Keratinocyte (primary cell): ENCODE measurements at regions not wholly inside any gene's neighbourhood (a gene's known extent, or its start where the extent isn't known, plus 50 kb on each side); places are given as distances from the start of the nearest gene placed in this dataset.

Source experiments
- DNase-seq: peaks from one replicate; pipeline ENCODE4 v3.0.0-alpha.2; 2011; ENCODE audit warnings: low read depth, missing footprints, low spot score
- FAIRE-seq: peaks from 2 replicates; lab custom pipeline; 2011; peaks lifted over from hg19 to GRCh38; lab: Jason Lieb, UNC
- H2AFZ ChIP-seq: 2 replicates; pipeline ENCODE4 v1.6.0; 2012; ENCODE audit warnings: low read length, control low read depth, inconsistent platforms; ENCODE audit not compliant: control insufficient read depth
- H3K27ac ChIP-seq: 2 replicates; pipeline ENCODE4 v1.5.1; 2011; ENCODE audit warnings: low read length; ENCODE audit not compliant: control insufficient read depth, insufficient read depth
- H3K27me3 ChIP-seq: 3 replicates; pipeline ENCODE4 v1.6.0; 2011; ENCODE audit warnings: low read length; ENCODE audit not compliant: control insufficient read depth, insufficient read depth; ENCODE audit errors: extremely low read depth
- H3K36me3 ChIP-seq, 2 experiments: 2 replicates in 1 of 2; 3 replicates in 1 of 2; pipeline ENCODE4 v1.5.1; 2011; ENCODE audit warnings: low read length in 2 of 2, mild to moderate bottlenecking in 1 of 2; ENCODE audit not compliant: control insufficient read depth in 2 of 2, insufficient read depth in 2 of 2; ENCODE audit errors: extremely low read depth in 1 of 2
- H3K4me1 ChIP-seq: 3 replicates; pipeline ENCODE4 v1.5.1; 2011; ENCODE audit warnings: low read length; ENCODE audit not compliant: control insufficient read depth, insufficient read depth; ENCODE audit errors: extremely low read depth
- H3K4me2 ChIP-seq: 3 replicates; pipeline ENCODE4 v1.6.0; 2011; ENCODE audit warnings: low read depth, low read length; ENCODE audit not compliant: control insufficient read depth, insufficient read depth; ENCODE audit errors: extremely low read depth
- H3K4me3 ChIP-seq, 3 experiments: fragments of 200-600 bp in 1 of 3; sonication (generic) in 1 of 3; 2 replicates in 2 of 3; 3 replicates in 1 of 3; pipeline ENCODE4 v1.5.1; 2011 to 2016; ENCODE audit warnings: low read length in 3 of 3, mild to moderate bottlenecking in 3 of 3, control low read depth in 2 of 3, inconsistent platforms in 1 of 3, low read depth in 1 of 3, mixed read lengths in 1 of 3, mixed run types in 1 of 3, moderate library complexity in 1 of 3; ENCODE audit not compliant: control insufficient read depth in 2 of 3, insufficient read depth in 2 of 3; ENCODE audit errors: extremely low read depth in 1 of 3
- H3K79me2 ChIP-seq: 2 replicates; pipeline ENCODE4 v1.6.0; 2012; ENCODE audit warnings: low read length; ENCODE audit not compliant: control insufficient read depth, insufficient read depth
- H3K9ac ChIP-seq: 3 replicates; pipeline ENCODE4 v1.6.0; 2011; ENCODE audit warnings: low read length; ENCODE audit not compliant: control insufficient read depth, insufficient read depth; ENCODE audit errors: extremely low read depth
- H3K9me1 ChIP-seq: 3 replicates; pipeline ENCODE4 v1.6.0; 2011; ENCODE audit warnings: low read length; ENCODE audit not compliant: control insufficient read depth, insufficient read depth; ENCODE audit errors: extremely low read depth
- H3K9me3 ChIP-seq: 2 replicates; pipeline ENCODE4 v1.5.1; 2012; ENCODE audit warnings: low read depth, low read length; ENCODE audit not compliant: control insufficient read depth
- H4K20me1 ChIP-seq: 3 replicates; pipeline ENCODE4 v1.6.0; 2011; ENCODE audit warnings: low read length; ENCODE audit not compliant: control insufficient read depth, insufficient read depth; ENCODE audit errors: extremely low read depth
- CTCF ChIP-seq, 3 experiments: IDR thresholded peaks in 1 of 3; conservative IDR thresholded peaks in 1 of 3; optimal IDR thresholded peaks in 1 of 3; 2 replicates in 2 of 3; 3 replicates in 1 of 3; pipeline versions ENCODE3 to v1.5.1; 2011; ENCODE audit warnings: low read length in 3 of 3, mild to moderate bottlenecking in 3 of 3, moderate library complexity in 2 of 3, control low read depth in 1 of 3, inconsistent platforms in 1 of 3; ENCODE audit not compliant: insufficient read depth in 2 of 3; ENCODE audit errors: extremely low read depth in 1 of 3
- EZH2 ChIP-seq: IDR thresholded peaks from one replicate; pipeline ENCODE4 v1.6.1; 2012; ENCODE audit warnings: inconsistent platforms, mild to moderate bottlenecking, low read length, moderate library complexity
- dilution Hi-C: fragments of 300-500 bp; cut with MboI; formaldehyde crosslinking; loops from one replicate; pipeline ENCODE4 v1.7.0; 2020; ENCODE audit warnings: low sequenced_read_pairs; ENCODE audit not compliant: extremely low pct_ligation_motif_present

GRCh38 chr1:109827986-109828385 lies 64.3 kb upstream of the EPS8L3 start:
- Histone ChIP-seq H4K20me1 (no peaks in the 10 kb centered on the region), H3K79me2 (no peaks in the 10 kb centered on the region), H3K27me3 (no peaks in the 10 kb centered on the region), H3K36me3 (no peaks in the 10 kb centered on the region), H3K4me2 (no peak overlapping the region), H3K9ac (no peak overlapping the region), H3K4me1 (peaks cover 11% of the 10 kb centered on the region), H3K9me1 (no peaks in the 10 kb centered on the region), H3K9me3 (no peaks in the 10 kb centered on the region), H3K27ac (no peak overlapping the region), H2AFZ (no peak overlapping the region), H3K4me3 (no peak overlapping the region)
- dilution Hi-C loops, result no loop called here
- FAIRE-seq, result no peak
- DNase-seq, result no peak
- TF ChIP-seq EZH2 (no peak), CTCF (optimal IDR thresholded peaks at IDR 0.05 in 1 of 3, IDR thresholded peaks at IDR 0.05 in 1 of 3, conservative IDR thresholded peaks at IDR 0.05 in 1 of 3; ENCODE audit: extremely low read depth in 1 of 3, insufficient read depth in 2 of 3, low read length in 3 of 3) (no peak)

- dilution Hi-C loops, result no loop called here
- DNase-seq (no peak), FAIRE-seq (no peak)
- no peaks in the 10 kb centered on the region for H3K36me3 ChIP-seq
- H3K27ac ChIP-seq, result no peak overlapping the region
- H4K20me1 ChIP-seq, result no peaks in the 10 kb centered on the region
- no peak overlapping the region for H2AFZ ChIP-seq
- no peaks in the 10 kb centered on the region for H3K9me1 ChIP-seq
- H3K79me2 ChIP-seq, result no peaks in the 10 kb centered on the region
- TF ChIP-seq CTCF (optimal IDR thresholded peaks at IDR 0.05 in 1 of 3, IDR thresholded peaks at IDR 0.05 in 1 of 3, conservative IDR thresholded peaks at IDR 0.05 in 1 of 3; ENCODE audit: extremely low read depth in 1 of 3, insufficient read depth in 2 of 3, low read length in 3 of 3), result no peak
- no peak for TF ChIP-seq EZH2
- H3K9ac ChIP-seq, result no peak overlapping the region
- no peaks in the 10 kb centered on the region for H3K27me3 ChIP-seq
- H3K4me3 ChIP-seq, result no peak overlapping the region
- H3K4me1 ChIP-seq, result peaks cover 11% of the 10 kb centered on the region
- H3K9me3 ChIP-seq, result no peaks in the 10 kb centered on the region
- no peak overlapping the region for H3K4me2 ChIP-seq
Observed at GRCh38 chr1:109827466-109827865, 63.7 kb upstream of the EPS8L3 start.
